SK-N-MC (cell line): ENCODE measurements at regions not wholly inside any gene's neighbourhood (a gene's known extent, or its start where the extent isn't known, plus 50 kb on each side); places are given as distances from the start of the nearest gene placed in this dataset.

Experiments used
- EZH2 ChIP-seq: fragments of 200-600 bp; sonication (generic); IDR thresholded peaks from one replicate; pipeline ENCODE4 v1.6.1; 2017; ENCODE audit warnings: antibody characterized with exemption
- FOXP2 ChIP-seq: optimal IDR thresholded peaks from 2 replicates; pipeline ENCODE3; 2011; ENCODE audit warnings: mild to moderate bottlenecking, moderate library complexity; ENCODE audit not compliant: insufficient read depth; ENCODE audit errors: extremely low read length, control extremely low read depth
- POLR2AphosphoS5 ChIP-seq: IDR thresholded peaks from 2 replicates; pipeline ENCODE4 v1.6.1; 2012; ENCODE audit warnings: mild to moderate bottlenecking, low read depth, low read length, borderline replicate concordance

GRCh38 chr16:24440306-24440705 lies 99.1 kb upstream of the RBBP6 start:
- TF ChIP-seq EZH2 (no peak), FOXP2 (no peak), POLR2AphosphoS5 (no peak)
